IMR-90 (cell line): ENCODE measurements at regions not wholly inside any gene's neighbourhood (a gene's known extent, or its start where the extent isn't known, plus 50 kb on each side); places are given as distances from the start of the nearest gene placed in this dataset.

ENCODE experiments used
- ATAC-seq: fragments of 200-7000 bp; cut with Tn5 transposase; 2 replicates; pipeline ENCODE4 v1.9.1; 2020; ENCODE audit warnings: low read depth, mild to moderate bottlenecking, moderate library complexity
- BruUV-seq: library from RNA; stranded (reverse); fragments of 400-500 nt; replicated peaks from 2 replicates; lab custom pipeline; 2021; lab: Mats Ljungman, UMichigan
- CTCF ChIA-PET: fragments of 300-600 bp; formaldehyde crosslinking; extraction: SDS; loops from one replicate; lab custom pipeline; 2021; ENCODE audit warnings: antibody characterized with exemption; lab: Yijun Ruan, JAX
- POLR2A ChIA-PET: fragments of 300-600 bp; sonication (Branson Sonifier 250); formaldehyde crosslinking; loops from one replicate; lab custom pipeline; 2022; ENCODE audit warnings: antibody characterized with exemption; ENCODE audit not compliant: unreplicated experiment; lab: Charles Lee
- DNase-seq: peaks from one replicate; pipeline ENCODE4 v3.0.0; 2013
- H2AFZ ChIP-seq: replicated peaks from 2 replicates; pipeline ENCODE3; 2013; ENCODE audit warnings: low read length, mild to moderate bottlenecking; ENCODE audit not compliant: poor library complexity
- H2AK5ac ChIP-seq: 2 replicates; pipeline ENCODE4 v1.6.1; 2013; ENCODE audit warnings: low read depth, low read length, inconsistent platforms
- H2AK9ac ChIP-seq: replicated peaks from 2 replicates; pipeline ENCODE3; 2013; ENCODE audit warnings: mild to moderate bottlenecking, low read depth, low read length, moderate library complexity; ENCODE audit not compliant: poor library complexity
- H2BK120ac ChIP-seq: 2 replicates; pipeline ENCODE4 v1.6.1; 2013; ENCODE audit warnings: low read depth, low read length, inconsistent platforms
- H2BK15ac ChIP-seq: 3 replicates; pipeline ENCODE4 v1.6.1; 2013; ENCODE audit warnings: low read depth, low read length, inconsistent platforms
- H2BK20ac ChIP-seq: 2 replicates; pipeline ENCODE4 v1.6.1; 2013; ENCODE audit warnings: low read depth, mild to moderate bottlenecking, inconsistent platforms, low read length, moderate library complexity
- H2BK5ac ChIP-seq: 2 replicates; pipeline ENCODE4 v1.6.1; 2013; ENCODE audit warnings: mild to moderate bottlenecking, low read depth, low read length, inconsistent platforms; ENCODE audit not compliant: poor library complexity, severe bottlenecking
- H3K14ac ChIP-seq: replicated peaks from 2 replicates; pipeline ENCODE4 v1.6.1; 2013; ENCODE audit warnings: low read depth, low read length, inconsistent platforms
- H3K18ac ChIP-seq: 2 replicates; pipeline ENCODE4 v1.6.1; 2013; ENCODE audit warnings: low read depth, low read length, control low read depth
- H3K23ac ChIP-seq: 2 replicates; pipeline ENCODE4 v1.6.1; 2013; ENCODE audit warnings: low read depth, low read length, inconsistent platforms
- H3K27ac ChIP-seq: 2 replicates; pipeline ENCODE4 v1.5.1; 2013; ENCODE audit warnings: mild to moderate bottlenecking, control low read depth, low read length; ENCODE audit not compliant: insufficient read depth
- H3K27me3 ChIP-seq: 2 replicates; pipeline ENCODE4 v1.6.1; 2013; ENCODE audit warnings: low read length; ENCODE audit not compliant: control insufficient read depth, insufficient read depth
- H3K36me3 ChIP-seq: 2 replicates; pipeline ENCODE4 v1.6.1; 2013; ENCODE audit warnings: low read length, mixed read lengths; ENCODE audit not compliant: control insufficient read depth, insufficient read depth
- H3K4ac ChIP-seq: 2 replicates; pipeline ENCODE4 v1.6.1; 2013; ENCODE audit warnings: low read depth, low read length, inconsistent platforms
- H3K4me1 ChIP-seq: 2 replicates; pipeline ENCODE4 v1.6.1; 2013; ENCODE audit warnings: low read length, mixed read lengths; ENCODE audit not compliant: control insufficient read depth, insufficient read depth
- H3K4me2 ChIP-seq: 2 replicates; pipeline ENCODE4 v1.6.1; 2013; ENCODE audit warnings: low read depth, mild to moderate bottlenecking, control low read depth, low read length, moderate library complexity
- H3K4me3 ChIP-seq: 2 replicates; pipeline ENCODE4 v1.5.1; 2013; ENCODE audit warnings: low read depth, mild to moderate bottlenecking, control low read depth, low read length, moderate library complexity; ENCODE audit not compliant: insufficient read depth
- H3K56ac ChIP-seq: 2 replicates; pipeline ENCODE4 v1.6.1; 2013; ENCODE audit warnings: low read length, inconsistent platforms; ENCODE audit not compliant: insufficient read depth; ENCODE audit errors: extremely low read depth
- H3K79me1 ChIP-seq, 2 experiments: 2 replicates each; pipeline ENCODE4 v1.6.1; 2013; ENCODE audit warnings: low read length in 2 of 2, inconsistent platforms in 1 of 2, low read depth in 1 of 2
- H3K9ac ChIP-seq: 2 replicates; pipeline ENCODE4 v1.6.1; 2013; ENCODE audit warnings: low read depth, low read length, control low read depth
- H3K9me1 ChIP-seq: 2 replicates; pipeline ENCODE4 v1.6.1; 2013; ENCODE audit warnings: low read length, inconsistent platforms; ENCODE audit not compliant: insufficient read depth
- H3K9me3 ChIP-seq: 2 replicates; pipeline ENCODE4 v1.6.1; 2013; ENCODE audit warnings: low read length; ENCODE audit not compliant: control insufficient read depth, insufficient read depth
- H4K20me1 ChIP-seq: 2 replicates; pipeline ENCODE4 v1.6.1; 2013; ENCODE audit warnings: low read length, inconsistent platforms; ENCODE audit not compliant: insufficient read depth
- H4K5ac ChIP-seq: 2 replicates; pipeline ENCODE4 v1.6.1; 2013; ENCODE audit warnings: mild to moderate bottlenecking, low read depth, low read length, control low read depth
- H4K8ac ChIP-seq, 2 experiments: 2 replicates each; pipeline ENCODE4 v1.6.1; 2013; ENCODE audit warnings: low read depth in 2 of 2, low read length in 2 of 2, control low read depth in 1 of 2, inconsistent platforms in 1 of 2
- H4K91ac ChIP-seq: 2 replicates; pipeline ENCODE4 v1.6.1; 2013; ENCODE audit warnings: low read depth, low read length, inconsistent platforms; ENCODE audit not compliant: insufficient read depth
- BHLHE40 ChIP-seq: fragments of 150-350 bp; IDR thresholded peaks from 2 replicates; pipeline ENCODE4 v1.6.1; 2016; ENCODE audit warnings: mild to moderate bottlenecking, low read depth, low read length
- CEBPB ChIP-seq: IDR thresholded peaks from 2 replicates; pipeline ENCODE4 v1.6.1; 2012; ENCODE audit warnings: low read depth, low read length, improper control_type of control experiment
- CHD1 ChIP-seq: IDR thresholded peaks from 2 replicates; pipeline ENCODE4 v1.6.1; 2012; ENCODE audit warnings: low read depth, low read length, improper control_type of control experiment
- FOS ChIP-seq: fragments of 150-350 bp; IDR thresholded peaks from 2 replicates; pipeline ENCODE4 v1.6.1; 2016; ENCODE audit warnings: low read depth, low read length
- MAFK ChIP-seq: IDR thresholded peaks from 2 replicates; pipeline ENCODE4 v1.6.1; 2012; ENCODE audit warnings: low read depth, low read length, improper control_type of control experiment
- MAZ ChIP-seq: IDR thresholded peaks from 2 replicates; pipeline ENCODE4 v1.6.1; 2012; ENCODE audit warnings: low read depth, mild to moderate bottlenecking, low read length, improper control_type of control experiment, moderate library complexity, borderline replicate concordance
- MXI1 ChIP-seq: IDR thresholded peaks from 2 replicates; pipeline ENCODE4 v1.6.1; 2012; ENCODE audit warnings: low read depth, mild to moderate bottlenecking, low read length, moderate library complexity, borderline replicate concordance
- NFE2L2 ChIP-seq: fragments of 150-350 bp; IDR thresholded peaks from 2 replicates; pipeline ENCODE4 v1.6.1; 2016; ENCODE audit warnings: low read depth, mild to moderate bottlenecking, low read length
- POLR2A ChIP-seq: IDR thresholded peaks from 2 replicates; pipeline ENCODE4 v1.6.1; 2012; ENCODE audit warnings: mild to moderate bottlenecking, low read depth, low read length
- RAD21 ChIP-seq: IDR thresholded peaks from 2 replicates; pipeline ENCODE4 v1.6.1; 2012; ENCODE audit warnings: low read length, improper control_type of control experiment
- RCOR1 ChIP-seq: IDR thresholded peaks from 2 replicates; pipeline ENCODE4 v1.6.1; 2012; ENCODE audit warnings: mild to moderate bottlenecking, low read length, improper control_type of control experiment; ENCODE audit not compliant: insufficient replicate concordance
- RFX5 ChIP-seq: IDR thresholded peaks from 2 replicates; pipeline ENCODE4 v1.8.0; 2012; ENCODE audit warnings: low read depth, mild to moderate bottlenecking, low read length, moderate library complexity
- SMC3 ChIP-seq: fragments of 150-350 bp; IDR thresholded peaks from 2 replicates; pipeline ENCODE4 v1.6.1; 2016; ENCODE audit warnings: low read depth, mild to moderate bottlenecking, antibody characterized with exemption, low read length, moderate library complexity
- WGBS, 2 experiments: methylation state at CpG; one replicate each; pipeline versions ENCODE4 v1.1.5 to v1.1.7; 2013; ENCODE audit warnings: missing lambda C conversion rate in 2 of 2; ENCODE audit not compliant: insufficient read length in 1 of 2; ENCODE audit errors: extremely low coverage in 2 of 2; 5-methylcytosine and 5-hydroxymethylcytosine counted together
- dilution Hi-C: fragments of 300-500 bp; cut with HindIII; formaldehyde crosslinking; loops from one replicate; pipeline ENCODE4 v1.14.3; 2018; ENCODE audit warnings: low sequenced_read_pairs; ENCODE audit not compliant: unreplicated experiment
- in situ Hi-C: fragments of 300-500 bp; cut with MboI; formaldehyde crosslinking; loops from 3 replicates; pipeline ENCODE4 v1.14.3; 2019; ENCODE audit warnings: low sequenced_read_pairs, inconsistent platforms, mixed read lengths
- intact Hi-C: fragments of 100-400 bp; cut with micrococcal nuclease; formaldehyde crosslinking; loops from 2 replicates; pipeline ENCODE4 v1.10.0; 2022
- TF ChIP-seq, protein P1 (sequence below): fragments of 150-350 bp; IDR thresholded peaks from 2 replicates; pipeline ENCODE4 v1.6.1; 2016; ENCODE audit warnings: low read depth, mild to moderate bottlenecking, low read length, moderate library complexity, borderline replicate concordance
- TF ChIP-seq, protein P2 (sequence below): conservative IDR thresholded peaks from 2 replicates; pipeline ENCODE4 v1.5.1; 2012; ENCODE audit warnings: mild to moderate bottlenecking, low read depth, low read length, improper control_type of control experiment
- TF ChIP-seq, protein P3 (sequence below): fragments of 150-350 bp; IDR thresholded peaks from 2 replicates; pipeline ENCODE4 v1.6.1; 2017; ENCODE audit warnings: mild to moderate bottlenecking, antibody characterized with exemption, low read length, low read depth

DNA sequence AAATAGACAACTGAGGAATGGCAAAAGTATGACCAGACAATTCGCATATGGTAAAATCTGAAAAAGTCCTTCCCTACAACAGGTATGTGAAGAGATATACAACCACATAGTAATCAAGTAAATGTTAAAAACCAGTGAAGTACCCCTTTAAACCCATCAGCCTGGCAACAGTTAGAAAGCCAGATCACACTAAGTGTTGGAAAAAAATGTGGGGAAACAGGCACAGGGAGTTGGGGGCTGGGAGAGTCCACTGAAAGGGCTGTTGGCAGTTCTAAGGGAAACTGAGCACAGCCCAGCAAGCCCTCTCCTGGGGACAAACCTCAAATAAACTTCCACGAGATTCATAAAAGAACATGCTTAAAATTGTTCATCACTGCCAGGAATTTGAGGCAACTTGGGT is 242.1 kb downstream of the BUD13 start:
- ChIA-PET CTCF (no interaction called here), POLR2A (no interaction called here)
- H2BK15ac ChIP-seq: no peak overlapping the region
- peaks cover 8% of the 10 kb centered on the region for H3K27me3 ChIP-seq
- no peaks in the 10 kb centered on the region for H3K4me1 ChIP-seq
- no peaks in the 10 kb centered on the region; the same call in 1 of the 2 replicates for H4K20me1 ChIP-seq
- no peak overlapping the region for H3K23ac ChIP-seq
- H3K9me3 ChIP-seq: no peaks in the 10 kb centered on the region
- no peaks in the 10 kb centered on the region for H3K9me1 ChIP-seq
- no peak overlapping the region for H3K56ac ChIP-seq
- no peaks in the 10 kb centered on the region for H3K79me1 ChIP-seq
- DNase-seq (no peak), ATAC-seq (no peak)
- H2AFZ ChIP-seq: no peak overlapping the region
- dilution Hi-C loops (no loop called here), in situ Hi-C loops (no loop called here), intact Hi-C loops (no loop called here)
- H2AK9ac ChIP-seq: no peak overlapping the region
- H2BK5ac ChIP-seq: no peak overlapping the region
- no peak overlapping the region for H4K91ac ChIP-seq
- H4K8ac ChIP-seq: no peak overlapping the region
- H3K4ac ChIP-seq: no peak overlapping the region
- H2BK120ac ChIP-seq: no peak overlapping the region
- no peak overlapping the region for H2BK20ac ChIP-seq
- no peak overlapping the region for H3K14ac ChIP-seq
- no peak overlapping the region for H3K27ac ChIP-seq
- H4K5ac ChIP-seq: no peak overlapping the region
- no peak overlapping the region for H3K9ac ChIP-seq
- no peak overlapping the region for H3K4me3 ChIP-seq
- TF ChIP-seq RAD21 (no peak), BHLHE40 (no peak), MAZ (no peak), RCOR1 (no peak), CEBPB (no peak), NFE2L2 (no peak), CHD1 (no peak), MXI1 (no peak), SMC3 (no peak), RFX5 (no peak), MAFK (no peak), FOS (no peak), POLR2A (no peak)
- TF ChIP-seq, protein P1, sequence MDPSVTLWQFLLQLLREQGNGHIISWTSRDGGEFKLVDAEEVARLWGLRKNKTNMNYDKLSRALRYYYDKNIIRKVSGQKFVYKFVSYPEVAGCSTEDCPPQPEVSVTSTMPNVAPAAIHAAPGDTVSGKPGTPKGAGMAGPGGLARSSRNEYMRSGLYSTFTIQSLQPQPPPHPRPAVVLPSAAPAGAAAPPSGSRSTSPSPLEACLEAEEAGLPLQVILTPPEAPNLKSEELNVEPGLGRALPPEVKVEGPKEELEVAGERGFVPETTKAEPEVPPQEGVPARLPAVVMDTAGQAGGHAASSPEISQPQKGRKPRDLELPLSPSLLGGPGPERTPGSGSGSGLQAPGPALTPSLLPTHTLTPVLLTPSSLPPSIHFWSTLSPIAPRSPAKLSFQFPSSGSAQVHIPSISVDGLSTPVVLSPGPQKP: no peak
- TF ChIP-seq, protein P2, sequence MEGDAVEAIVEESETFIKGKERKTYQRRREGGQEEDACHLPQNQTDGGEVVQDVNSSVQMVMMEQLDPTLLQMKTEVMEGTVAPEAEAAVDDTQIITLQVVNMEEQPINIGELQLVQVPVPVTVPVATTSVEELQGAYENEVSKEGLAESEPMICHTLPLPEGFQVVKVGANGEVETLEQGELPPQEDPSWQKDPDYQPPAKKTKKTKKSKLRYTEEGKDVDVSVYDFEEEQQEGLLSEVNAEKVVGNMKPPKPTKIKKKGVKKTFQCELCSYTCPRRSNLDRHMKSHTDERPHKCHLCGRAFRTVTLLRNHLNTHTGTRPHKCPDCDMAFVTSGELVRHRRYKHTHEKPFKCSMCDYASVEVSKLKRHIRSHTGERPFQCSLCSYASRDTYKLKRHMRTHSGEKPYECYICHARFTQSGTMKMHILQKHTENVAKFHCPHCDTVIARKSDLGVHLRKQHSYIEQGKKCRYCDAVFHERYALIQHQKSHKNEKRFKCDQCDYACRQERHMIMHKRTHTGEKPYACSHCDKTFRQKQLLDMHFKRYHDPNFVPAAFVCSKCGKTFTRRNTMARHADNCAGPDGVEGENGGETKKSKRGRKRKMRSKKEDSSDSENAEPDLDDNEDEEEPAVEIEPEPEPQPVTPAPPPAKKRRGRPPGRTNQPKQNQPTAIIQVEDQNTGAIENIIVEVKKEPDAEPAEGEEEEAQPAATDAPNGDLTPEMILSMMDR: no peak
- TF ChIP-seq, protein P3, sequence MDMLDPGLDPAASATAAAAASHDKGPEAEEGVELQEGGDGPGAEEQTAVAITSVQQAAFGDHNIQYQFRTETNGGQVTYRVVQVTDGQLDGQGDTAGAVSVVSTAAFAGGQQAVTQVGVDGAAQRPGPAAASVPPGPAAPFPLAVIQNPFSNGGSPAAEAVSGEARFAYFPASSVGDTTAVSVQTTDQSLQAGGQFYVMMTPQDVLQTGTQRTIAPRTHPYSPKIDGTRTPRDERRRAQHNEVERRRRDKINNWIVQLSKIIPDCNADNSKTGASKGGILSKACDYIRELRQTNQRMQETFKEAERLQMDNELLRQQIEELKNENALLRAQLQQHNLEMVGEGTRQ: no peak
- no peak overlapping the region for H3K18ac ChIP-seq
- no peaks in the 10 kb centered on the region for H3K36me3 ChIP-seq
- BruUV-seq: no TSS peak
- no peak overlapping the region for H2AK5ac ChIP-seq
- no peak overlapping the region for H3K4me2 ChIP-seq
- no CpG with 5 or more reads among the region's 2 CpGs for WGBS, 2 experiments
